Activated CD8-positive, alpha-beta T cell treated with anti-CD3 and anti-CD28 coated beads for 36 hours (primary cell): ENCODE measurements at regions not wholly inside any gene's neighbourhood (a gene's known extent, or its start where the extent isn't known, plus 50 kb on each side); places are given as distances from the start of the nearest gene placed in this dataset.

Source experiments
- ATAC-seq: fragments of 200-7000 bp; cut with Tn5 transposase; one replicate; pipeline ENCODE4 v1.10.0; 2021; ENCODE audit warnings: mild to moderate bottlenecking, moderate library complexity
- CTCF ChIA-PET: fragments of 350-600 bp; sonication (Branson Sonifier 250); formaldehyde crosslinking; loops from one replicate; lab custom pipeline; 2021; ENCODE audit warnings: antibody characterized with exemption; lab: Charles Lee
- POLR2A ChIA-PET: fragments of 350-600 bp; sonication (Branson Sonifier 250); formaldehyde crosslinking; loops from one replicate; lab custom pipeline; 2021; ENCODE audit warnings: antibody characterized with exemption; lab: Charles Lee
- DNase-seq: peaks from one replicate; pipeline ENCODE4 v3.0.0-alpha.2; 2020
- H3K27ac Mint-ChIP-seq: one replicate; pipeline ENCODE4 v1.8.0; 2021; ENCODE audit warnings: mild to moderate bottlenecking, mixed read lengths
- H3K27me3 Mint-ChIP-seq: one replicate; pipeline ENCODE4 v1.8.0; 2021; ENCODE audit warnings: mixed read lengths
- H3K36me3 Mint-ChIP-seq: one replicate; pipeline ENCODE4 v1.8.0; 2021; ENCODE audit warnings: low read depth, mixed read lengths
- H3K4me1 Mint-ChIP-seq: one replicate; pipeline ENCODE4 v1.8.0; 2021; ENCODE audit warnings: low read depth, mixed read lengths
- H3K4me3 Mint-ChIP-seq: one replicate; pipeline ENCODE4 v1.8.0; 2021; ENCODE audit warnings: mild to moderate bottlenecking, moderate library complexity, mixed read lengths
- H3K9me3 Mint-ChIP-seq: one replicate; pipeline ENCODE4 v1.8.0; 2021; ENCODE audit warnings: mixed read lengths
- intact Hi-C: fragments of 100-400 bp; cut with micrococcal nuclease; formaldehyde crosslinking; loops from one replicate; pipeline ENCODE4 v1.10.0; 2022
- TF ChIP-seq, protein P1 (sequence below): fragments of 200-600 bp; IDR thresholded peaks from one replicate; pipeline ENCODE4 v1.8.0; 2022; ENCODE audit warnings: antibody characterized with exemption, mild to moderate bottlenecking

DNA sequence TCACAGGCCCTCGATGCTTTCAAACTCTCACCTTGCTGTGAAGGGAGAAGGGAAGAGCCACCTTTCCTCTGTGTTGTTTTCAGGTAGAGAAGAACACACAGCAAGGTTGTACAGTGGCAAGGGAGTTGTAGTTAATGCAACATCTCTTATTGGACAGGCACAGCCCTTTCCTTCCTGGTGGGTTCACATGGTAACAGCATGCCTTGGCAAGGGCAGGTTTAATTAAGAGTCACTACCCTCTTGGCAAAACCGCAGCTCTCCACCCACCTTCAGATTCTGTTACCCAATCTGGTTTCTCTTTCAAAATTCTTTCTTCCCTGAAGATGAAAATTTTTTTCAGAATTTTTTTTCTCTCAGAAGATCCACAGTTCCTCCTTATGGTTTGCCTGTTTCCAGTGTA is 253.1 kb downstream of the TLR4 start:
- no peak overlapping the region for H3K4me3 Mint-ChIP-seq
- no peak for ATAC-seq
- no peak for DNase-seq
- H3K9me3 Mint-ChIP-seq: no peaks in the 10 kb centered on the region
- H3K4me1 Mint-ChIP-seq: no peaks in the 10 kb centered on the region
- no peaks in the 10 kb centered on the region for H3K27me3 Mint-ChIP-seq
- TF ChIP-seq, protein P1, sequence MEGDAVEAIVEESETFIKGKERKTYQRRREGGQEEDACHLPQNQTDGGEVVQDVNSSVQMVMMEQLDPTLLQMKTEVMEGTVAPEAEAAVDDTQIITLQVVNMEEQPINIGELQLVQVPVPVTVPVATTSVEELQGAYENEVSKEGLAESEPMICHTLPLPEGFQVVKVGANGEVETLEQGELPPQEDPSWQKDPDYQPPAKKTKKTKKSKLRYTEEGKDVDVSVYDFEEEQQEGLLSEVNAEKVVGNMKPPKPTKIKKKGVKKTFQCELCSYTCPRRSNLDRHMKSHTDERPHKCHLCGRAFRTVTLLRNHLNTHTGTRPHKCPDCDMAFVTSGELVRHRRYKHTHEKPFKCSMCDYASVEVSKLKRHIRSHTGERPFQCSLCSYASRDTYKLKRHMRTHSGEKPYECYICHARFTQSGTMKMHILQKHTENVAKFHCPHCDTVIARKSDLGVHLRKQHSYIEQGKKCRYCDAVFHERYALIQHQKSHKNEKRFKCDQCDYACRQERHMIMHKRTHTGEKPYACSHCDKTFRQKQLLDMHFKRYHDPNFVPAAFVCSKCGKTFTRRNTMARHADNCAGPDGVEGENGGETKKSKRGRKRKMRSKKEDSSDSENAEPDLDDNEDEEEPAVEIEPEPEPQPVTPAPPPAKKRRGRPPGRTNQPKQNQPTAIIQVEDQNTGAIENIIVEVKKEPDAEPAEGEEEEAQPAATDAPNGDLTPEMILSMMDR: no peak
- CTCF ChIA-PET: no interaction called here
- intact Hi-C loops: no loop called here
- no peaks in the 10 kb centered on the region for H3K36me3 Mint-ChIP-seq
- no peak overlapping the region for H3K27ac Mint-ChIP-seq
- POLR2A ChIA-PET: no interaction called here

DNA sequence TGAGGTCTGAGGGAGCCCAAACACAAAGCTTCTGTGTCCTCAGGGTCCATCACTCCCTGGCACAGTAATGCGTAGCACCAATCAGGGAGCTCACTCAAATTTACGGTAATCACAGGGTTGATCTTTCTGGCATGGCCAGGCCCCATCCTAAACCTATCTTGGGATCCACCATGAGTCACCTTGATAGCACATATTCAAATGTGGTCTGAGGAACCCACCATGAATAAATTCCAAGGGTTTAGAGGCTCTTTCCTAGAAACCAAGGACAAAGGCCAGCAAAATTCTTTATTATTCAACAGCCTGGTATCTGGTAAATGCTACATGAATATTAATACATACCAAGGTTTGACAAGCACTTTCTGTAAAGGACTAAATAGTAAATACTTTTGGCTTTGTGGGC is 254.5 kb downstream of the TLR4 start:
- TF ChIP-seq, protein P1: no peak
- Mint-ChIP-seq H3K9me3 (no peaks in the 10 kb centered on the region), H3K27ac (no peak overlapping the region), H3K36me3 (no peaks in the 10 kb centered on the region), H3K27me3 (no peaks in the 10 kb centered on the region), H3K4me1 (no peaks in the 10 kb centered on the region), H3K4me3 (no peak overlapping the region)
- no peak for ATAC-seq
- no peak for DNase-seq
- ChIA-PET POLR2A (no interaction called here), CTCF (no interaction called here)
- intact Hi-C loops: no loop called here

DNA sequence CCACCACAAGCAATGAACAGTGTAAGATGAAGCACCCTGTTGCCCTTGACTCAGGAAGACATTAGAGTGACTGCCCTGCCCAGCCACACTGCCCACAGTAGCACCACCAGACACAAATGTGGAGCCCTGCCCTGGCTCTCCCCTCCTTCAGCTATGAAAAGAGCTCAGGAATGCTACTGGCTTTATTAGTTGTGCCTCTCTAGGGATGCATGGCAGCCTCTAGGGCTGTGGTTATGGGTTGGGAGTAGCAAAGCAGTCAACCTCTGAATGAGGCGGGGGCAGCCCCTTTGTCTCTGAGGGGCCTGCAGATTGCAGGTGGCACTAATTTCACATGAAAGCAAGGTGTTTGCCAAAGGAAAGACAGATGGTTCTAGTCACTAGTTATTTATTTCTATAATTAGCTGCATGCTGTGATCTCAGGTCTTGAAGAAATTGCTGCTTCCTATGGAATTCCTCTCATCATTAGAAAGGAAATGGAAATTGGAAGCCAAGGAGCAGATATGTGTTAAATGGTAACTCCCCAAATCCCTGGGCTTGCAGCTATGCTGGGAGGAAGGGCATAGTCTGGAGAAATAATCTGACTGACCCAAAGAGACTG is 259.4 kb downstream of the TLR4 start:
- no peak for ATAC-seq
- CTCF ChIA-PET: no interaction called here

DNA sequence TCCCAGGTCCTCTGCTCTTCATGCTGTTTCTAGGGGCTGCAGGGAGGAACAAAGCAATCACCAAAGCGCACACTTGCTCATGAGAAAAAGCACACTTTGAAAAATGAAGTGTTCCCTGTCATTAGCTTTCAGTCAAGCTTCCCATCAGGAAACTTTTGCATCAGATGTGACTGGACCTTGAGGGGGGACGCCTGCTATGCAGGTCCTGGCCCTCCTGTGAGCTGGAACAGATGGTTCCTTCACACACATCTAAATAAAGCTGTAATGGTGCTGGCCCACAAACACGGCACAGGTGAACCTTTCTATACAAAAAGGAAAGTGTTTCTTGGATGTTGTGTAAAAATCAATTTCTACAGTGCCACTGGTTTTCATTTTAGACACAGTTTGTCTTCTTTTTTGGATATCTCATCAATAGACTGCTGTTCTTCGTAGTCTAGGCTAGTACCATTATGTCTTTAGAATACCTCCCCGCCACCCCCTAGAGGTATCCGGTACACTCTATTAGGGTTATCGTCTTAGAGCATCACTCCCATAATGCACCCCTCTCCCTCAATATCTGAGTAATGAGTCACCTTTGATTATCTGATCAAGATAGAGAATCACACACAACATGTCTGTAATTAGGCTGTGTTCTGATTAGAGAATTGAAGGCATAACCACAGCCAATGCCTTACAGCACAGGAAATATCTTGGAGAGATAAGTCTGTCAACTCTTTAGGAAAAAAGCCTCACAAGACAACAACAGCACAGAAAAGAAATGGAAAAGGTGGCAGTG is 266.3 kb downstream of the TLR4 start:
- ChIA-PET POLR2A (no interaction called here), CTCF (no interaction called here)
- ATAC-seq: no peak
- peaks cover 4% of the 10 kb centered on the region for H3K27me3 Mint-ChIP-seq
- TF ChIP-seq, protein P1: no peak
- DNase-seq: no peak
- intact Hi-C loops: no loop called here
- peaks cover 2% of the 10 kb centered on the region for H3K9me3 Mint-ChIP-seq
- H3K36me3 Mint-ChIP-seq: no peaks in the 10 kb centered on the region
- H3K4me1 Mint-ChIP-seq: no peaks in the 10 kb centered on the region
- no peak overlapping the region for H3K27ac Mint-ChIP-seq
- no peak overlapping the region for H3K4me3 Mint-ChIP-seq

More for the DNA sequence above, 259.4 kb downstream of the TLR4 start:
- intact Hi-C loops: no loop called here
- DNase-seq: no peak
- no peaks in the 10 kb centered on the region for H3K4me1 Mint-ChIP-seq
- TF ChIP-seq, protein P1: no peak
- H3K4me3 Mint-ChIP-seq: no peak overlapping the region
- H3K9me3 Mint-ChIP-seq: peaks cover 2% of the 10 kb centered on the region
- POLR2A ChIA-PET: no interaction called here
- no peaks in the 10 kb centered on the region for H3K27me3 Mint-ChIP-seq
- H3K27ac Mint-ChIP-seq: no peak overlapping the region
- H3K36me3 Mint-ChIP-seq: no peaks in the 10 kb centered on the region

DNA sequence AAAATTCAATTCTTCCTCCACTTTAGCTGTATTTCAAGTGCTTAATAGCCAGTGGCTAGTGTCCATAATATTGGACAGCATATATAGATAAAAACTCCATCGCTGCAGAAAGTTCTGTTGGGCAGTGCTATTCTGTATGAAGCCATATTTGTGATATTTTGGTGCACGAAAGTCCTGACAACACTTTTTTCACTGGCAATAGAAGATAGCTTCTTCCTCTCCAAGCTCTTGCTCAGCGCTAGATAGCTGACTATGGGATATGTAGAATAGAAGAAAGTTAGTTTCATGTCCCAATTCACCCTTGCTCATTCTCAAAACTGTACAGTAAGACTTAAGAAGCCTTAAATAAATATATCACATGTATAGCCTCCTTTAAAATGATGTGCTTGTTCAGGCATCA is 269.9 kb downstream of the TLR4 start:
- TF ChIP-seq, protein P1: no peak
- DNase-seq (no peak), ATAC-seq (no peak)
- Mint-ChIP-seq H3K27ac (no peak overlapping the region), H3K36me3 (no peaks in the 10 kb centered on the region), H3K4me1 (no peaks in the 10 kb centered on the region), H3K27me3 (peaks cover 4% of the 10 kb centered on the region), H3K9me3 (no peaks in the 10 kb centered on the region), H3K4me3 (no peak overlapping the region)
- ChIA-PET CTCF (no interaction called here), POLR2A (no interaction called here)
- intact Hi-C loops: no loop called here
